IMR-90 (cell line): ENCODE measurements at regions not wholly inside any gene's neighbourhood (a gene's known extent, or its start where the extent isn't known, plus 50 kb on each side); places are given as distances from the start of the nearest gene placed in this dataset.

Source experiments
- ATAC-seq: fragments of 200-7000 bp; cut with Tn5 transposase; 2 replicates; pipeline ENCODE4 v1.9.1; 2020; ENCODE audit warnings: low read depth, mild to moderate bottlenecking, moderate library complexity
- BruUV-seq: library from RNA; stranded (reverse); fragments of 400-500 nt; replicated peaks from 2 replicates; lab custom pipeline; 2021; lab: Mats Ljungman, UMichigan
- CTCF ChIA-PET: fragments of 300-600 bp; formaldehyde crosslinking; extraction: SDS; loops from one replicate; lab custom pipeline; 2021; ENCODE audit warnings: antibody characterized with exemption; lab: Yijun Ruan, JAX
- POLR2A ChIA-PET: fragments of 300-600 bp; sonication (Branson Sonifier 250); formaldehyde crosslinking; loops from one replicate; lab custom pipeline; 2022; ENCODE audit warnings: antibody characterized with exemption; ENCODE audit not compliant: unreplicated experiment; lab: Charles Lee
- DNase-seq: peaks from one replicate; pipeline ENCODE4 v3.0.0; 2013
- H2AFZ ChIP-seq: replicated peaks from 2 replicates; pipeline ENCODE3; 2013; ENCODE audit warnings: low read length, mild to moderate bottlenecking; ENCODE audit not compliant: poor library complexity
- H2AK5ac ChIP-seq: 2 replicates; pipeline ENCODE4 v1.6.1; 2013; ENCODE audit warnings: low read depth, low read length, inconsistent platforms
- H2AK9ac ChIP-seq: replicated peaks from 2 replicates; pipeline ENCODE3; 2013; ENCODE audit warnings: mild to moderate bottlenecking, low read depth, low read length, moderate library complexity; ENCODE audit not compliant: poor library complexity
- H2BK120ac ChIP-seq: 2 replicates; pipeline ENCODE4 v1.6.1; 2013; ENCODE audit warnings: low read depth, low read length, inconsistent platforms
- H2BK15ac ChIP-seq: 3 replicates; pipeline ENCODE4 v1.6.1; 2013; ENCODE audit warnings: low read depth, low read length, inconsistent platforms
- H2BK20ac ChIP-seq: 2 replicates; pipeline ENCODE4 v1.6.1; 2013; ENCODE audit warnings: low read depth, mild to moderate bottlenecking, inconsistent platforms, low read length, moderate library complexity
- H2BK5ac ChIP-seq: 2 replicates; pipeline ENCODE4 v1.6.1; 2013; ENCODE audit warnings: mild to moderate bottlenecking, low read depth, low read length, inconsistent platforms; ENCODE audit not compliant: poor library complexity, severe bottlenecking
- H3K14ac ChIP-seq: replicated peaks from 2 replicates; pipeline ENCODE4 v1.6.1; 2013; ENCODE audit warnings: low read depth, low read length, inconsistent platforms
- H3K18ac ChIP-seq: 2 replicates; pipeline ENCODE4 v1.6.1; 2013; ENCODE audit warnings: low read depth, low read length, control low read depth
- H3K23ac ChIP-seq: 2 replicates; pipeline ENCODE4 v1.6.1; 2013; ENCODE audit warnings: low read depth, low read length, inconsistent platforms
- H3K27ac ChIP-seq: 2 replicates; pipeline ENCODE4 v1.5.1; 2013; ENCODE audit warnings: mild to moderate bottlenecking, control low read depth, low read length; ENCODE audit not compliant: insufficient read depth
- H3K27me3 ChIP-seq: 2 replicates; pipeline ENCODE4 v1.6.1; 2013; ENCODE audit warnings: low read length; ENCODE audit not compliant: control insufficient read depth, insufficient read depth
- H3K36me3 ChIP-seq: 2 replicates; pipeline ENCODE4 v1.6.1; 2013; ENCODE audit warnings: low read length, mixed read lengths; ENCODE audit not compliant: control insufficient read depth, insufficient read depth
- H3K4ac ChIP-seq: 2 replicates; pipeline ENCODE4 v1.6.1; 2013; ENCODE audit warnings: low read depth, low read length, inconsistent platforms
- H3K4me1 ChIP-seq: 2 replicates; pipeline ENCODE4 v1.6.1; 2013; ENCODE audit warnings: low read length, mixed read lengths; ENCODE audit not compliant: control insufficient read depth, insufficient read depth
- H3K4me2 ChIP-seq: 2 replicates; pipeline ENCODE4 v1.6.1; 2013; ENCODE audit warnings: low read depth, mild to moderate bottlenecking, control low read depth, low read length, moderate library complexity
- H3K4me3 ChIP-seq: 2 replicates; pipeline ENCODE4 v1.5.1; 2013; ENCODE audit warnings: low read depth, mild to moderate bottlenecking, control low read depth, low read length, moderate library complexity; ENCODE audit not compliant: insufficient read depth
- H3K56ac ChIP-seq: 2 replicates; pipeline ENCODE4 v1.6.1; 2013; ENCODE audit warnings: low read length, inconsistent platforms; ENCODE audit not compliant: insufficient read depth; ENCODE audit errors: extremely low read depth
- H3K79me1 ChIP-seq, 2 experiments: 2 replicates each; pipeline ENCODE4 v1.6.1; 2013; ENCODE audit warnings: low read length in 2 of 2, inconsistent platforms in 1 of 2, low read depth in 1 of 2
- H3K9ac ChIP-seq: 2 replicates; pipeline ENCODE4 v1.6.1; 2013; ENCODE audit warnings: low read depth, low read length, control low read depth
- H3K9me1 ChIP-seq: 2 replicates; pipeline ENCODE4 v1.6.1; 2013; ENCODE audit warnings: low read length, inconsistent platforms; ENCODE audit not compliant: insufficient read depth
- H3K9me3 ChIP-seq: 2 replicates; pipeline ENCODE4 v1.6.1; 2013; ENCODE audit warnings: low read length; ENCODE audit not compliant: control insufficient read depth, insufficient read depth
- H4K20me1 ChIP-seq: 2 replicates; pipeline ENCODE4 v1.6.1; 2013; ENCODE audit warnings: low read length, inconsistent platforms; ENCODE audit not compliant: insufficient read depth
- H4K5ac ChIP-seq: 2 replicates; pipeline ENCODE4 v1.6.1; 2013; ENCODE audit warnings: mild to moderate bottlenecking, low read depth, low read length, control low read depth
- H4K8ac ChIP-seq, 2 experiments: 2 replicates each; pipeline ENCODE4 v1.6.1; 2013; ENCODE audit warnings: low read depth in 2 of 2, low read length in 2 of 2, control low read depth in 1 of 2, inconsistent platforms in 1 of 2
- H4K91ac ChIP-seq: 2 replicates; pipeline ENCODE4 v1.6.1; 2013; ENCODE audit warnings: low read depth, low read length, inconsistent platforms; ENCODE audit not compliant: insufficient read depth
- BHLHE40 ChIP-seq: fragments of 150-350 bp; IDR thresholded peaks from 2 replicates; pipeline ENCODE4 v1.6.1; 2016; ENCODE audit warnings: mild to moderate bottlenecking, low read depth, low read length
- CEBPB ChIP-seq: IDR thresholded peaks from 2 replicates; pipeline ENCODE4 v1.6.1; 2012; ENCODE audit warnings: low read depth, low read length, improper control_type of control experiment
- CHD1 ChIP-seq: IDR thresholded peaks from 2 replicates; pipeline ENCODE4 v1.6.1; 2012; ENCODE audit warnings: low read depth, low read length, improper control_type of control experiment
- FOS ChIP-seq: fragments of 150-350 bp; IDR thresholded peaks from 2 replicates; pipeline ENCODE4 v1.6.1; 2016; ENCODE audit warnings: low read depth, low read length
- MAFK ChIP-seq: IDR thresholded peaks from 2 replicates; pipeline ENCODE4 v1.6.1; 2012; ENCODE audit warnings: low read depth, low read length, improper control_type of control experiment
- MAZ ChIP-seq: IDR thresholded peaks from 2 replicates; pipeline ENCODE4 v1.6.1; 2012; ENCODE audit warnings: low read depth, mild to moderate bottlenecking, low read length, improper control_type of control experiment, moderate library complexity, borderline replicate concordance
- MXI1 ChIP-seq: IDR thresholded peaks from 2 replicates; pipeline ENCODE4 v1.6.1; 2012; ENCODE audit warnings: low read depth, mild to moderate bottlenecking, low read length, moderate library complexity, borderline replicate concordance
- NFE2L2 ChIP-seq: fragments of 150-350 bp; IDR thresholded peaks from 2 replicates; pipeline ENCODE4 v1.6.1; 2016; ENCODE audit warnings: low read depth, mild to moderate bottlenecking, low read length
- POLR2A ChIP-seq: IDR thresholded peaks from 2 replicates; pipeline ENCODE4 v1.6.1; 2012; ENCODE audit warnings: mild to moderate bottlenecking, low read depth, low read length
- RAD21 ChIP-seq: IDR thresholded peaks from 2 replicates; pipeline ENCODE4 v1.6.1; 2012; ENCODE audit warnings: low read length, improper control_type of control experiment
- RCOR1 ChIP-seq: IDR thresholded peaks from 2 replicates; pipeline ENCODE4 v1.6.1; 2012; ENCODE audit warnings: mild to moderate bottlenecking, low read length, improper control_type of control experiment; ENCODE audit not compliant: insufficient replicate concordance
- RFX5 ChIP-seq: IDR thresholded peaks from 2 replicates; pipeline ENCODE4 v1.8.0; 2012; ENCODE audit warnings: low read depth, mild to moderate bottlenecking, low read length, moderate library complexity
- SMC3 ChIP-seq: fragments of 150-350 bp; IDR thresholded peaks from 2 replicates; pipeline ENCODE4 v1.6.1; 2016; ENCODE audit warnings: low read depth, mild to moderate bottlenecking, antibody characterized with exemption, low read length, moderate library complexity
- WGBS, 2 experiments: methylation state at CpG; one replicate each; pipeline versions ENCODE4 v1.1.5 to v1.1.7; 2013; ENCODE audit warnings: missing lambda C conversion rate in 2 of 2; ENCODE audit not compliant: insufficient read length in 1 of 2; ENCODE audit errors: extremely low coverage in 2 of 2; 5-methylcytosine and 5-hydroxymethylcytosine counted together
- dilution Hi-C: fragments of 300-500 bp; cut with HindIII; formaldehyde crosslinking; loops from one replicate; pipeline ENCODE4 v1.14.3; 2018; ENCODE audit warnings: low sequenced_read_pairs; ENCODE audit not compliant: unreplicated experiment
- in situ Hi-C: fragments of 300-500 bp; cut with MboI; formaldehyde crosslinking; loops from 3 replicates; pipeline ENCODE4 v1.14.3; 2019; ENCODE audit warnings: low sequenced_read_pairs, inconsistent platforms, mixed read lengths
- intact Hi-C: fragments of 100-400 bp; cut with micrococcal nuclease; formaldehyde crosslinking; loops from 2 replicates; pipeline ENCODE4 v1.10.0; 2022
- TF ChIP-seq, protein P1 (sequence below): fragments of 150-350 bp; IDR thresholded peaks from 2 replicates; pipeline ENCODE4 v1.6.1; 2017; ENCODE audit warnings: mild to moderate bottlenecking, antibody characterized with exemption, low read length, low read depth
- TF ChIP-seq, protein P2 (sequence below): fragments of 150-350 bp; IDR thresholded peaks from 2 replicates; pipeline ENCODE4 v1.6.1; 2016; ENCODE audit warnings: low read depth, mild to moderate bottlenecking, low read length, moderate library complexity, borderline replicate concordance
- TF ChIP-seq, protein P3 (sequence below): conservative IDR thresholded peaks from 2 replicates; pipeline ENCODE4 v1.5.1; 2012; ENCODE audit warnings: mild to moderate bottlenecking, low read depth, low read length, improper control_type of control experiment

DNA sequence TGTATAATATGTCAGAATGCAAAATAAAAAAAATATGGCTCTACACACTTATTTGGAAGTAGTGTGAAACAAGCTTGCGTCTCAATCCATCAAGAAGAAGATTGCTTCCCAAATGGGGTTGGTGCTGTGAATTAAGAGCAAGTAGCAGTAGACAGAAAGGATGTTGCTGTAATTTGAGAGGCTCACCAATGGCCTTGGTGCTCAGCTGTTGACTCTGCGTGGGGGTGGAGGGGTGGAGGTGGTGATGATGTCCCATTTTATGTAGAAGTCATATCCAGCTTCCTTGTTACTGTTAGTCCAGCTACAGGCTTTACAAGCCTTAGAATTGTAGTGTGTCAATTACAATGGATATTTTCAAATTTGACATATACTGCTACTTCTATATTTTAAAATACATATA is 223.4 kb upstream of the RND3 start:
- Histone ChIP-seq H4K20me1 (no peaks in the 10 kb centered on the region), H3K36me3 (no peaks in the 10 kb centered on the region), H3K14ac (no peak overlapping the region), H2BK5ac (no peak overlapping the region), H3K9ac (no peak overlapping the region), H3K4ac (no peak overlapping the region), H3K9me3 (no peaks in the 10 kb centered on the region), H4K5ac (no peak overlapping the region), H4K91ac (no peak overlapping the region), H2BK20ac (no peak overlapping the region), H3K56ac (no peak overlapping the region), H3K18ac (no peak overlapping the region), H3K79me1 (no peaks in the 10 kb centered on the region), H2AK9ac (no peak overlapping the region), H3K4me2 (no peak overlapping the region), H2AFZ (no peak overlapping the region), H3K4me3 (no peak overlapping the region), H3K4me1 (peaks cover 3% of the 10 kb centered on the region; the same call in 1 of the 2 replicates), H2BK120ac (no peak overlapping the region), H3K27ac (no peak overlapping the region), H2AK5ac (no peak overlapping the region), H3K27me3 (no peaks in the 10 kb centered on the region), H2BK15ac (no peak overlapping the region), H3K9me1 (no peaks in the 10 kb centered on the region; the same call in 1 of the 2 replicates), H4K8ac (no peak overlapping the region), H3K23ac (no peak overlapping the region)
- no peak for TF ChIP-seq MXI1
- no peak for TF ChIP-seq NFE2L2
- TF ChIP-seq MAZ, result no peak
- TF ChIP-seq FOS, result no peak
- TF ChIP-seq RFX5, result no peak
- TF ChIP-seq CEBPB, result no peak
- TF ChIP-seq, protein P1, sequence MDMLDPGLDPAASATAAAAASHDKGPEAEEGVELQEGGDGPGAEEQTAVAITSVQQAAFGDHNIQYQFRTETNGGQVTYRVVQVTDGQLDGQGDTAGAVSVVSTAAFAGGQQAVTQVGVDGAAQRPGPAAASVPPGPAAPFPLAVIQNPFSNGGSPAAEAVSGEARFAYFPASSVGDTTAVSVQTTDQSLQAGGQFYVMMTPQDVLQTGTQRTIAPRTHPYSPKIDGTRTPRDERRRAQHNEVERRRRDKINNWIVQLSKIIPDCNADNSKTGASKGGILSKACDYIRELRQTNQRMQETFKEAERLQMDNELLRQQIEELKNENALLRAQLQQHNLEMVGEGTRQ, result no peak
- TF ChIP-seq RCOR1, result no peak
- no peak for TF ChIP-seq RAD21
- no peak for TF ChIP-seq BHLHE40
- no peak for TF ChIP-seq POLR2A
- TF ChIP-seq, protein P2, sequence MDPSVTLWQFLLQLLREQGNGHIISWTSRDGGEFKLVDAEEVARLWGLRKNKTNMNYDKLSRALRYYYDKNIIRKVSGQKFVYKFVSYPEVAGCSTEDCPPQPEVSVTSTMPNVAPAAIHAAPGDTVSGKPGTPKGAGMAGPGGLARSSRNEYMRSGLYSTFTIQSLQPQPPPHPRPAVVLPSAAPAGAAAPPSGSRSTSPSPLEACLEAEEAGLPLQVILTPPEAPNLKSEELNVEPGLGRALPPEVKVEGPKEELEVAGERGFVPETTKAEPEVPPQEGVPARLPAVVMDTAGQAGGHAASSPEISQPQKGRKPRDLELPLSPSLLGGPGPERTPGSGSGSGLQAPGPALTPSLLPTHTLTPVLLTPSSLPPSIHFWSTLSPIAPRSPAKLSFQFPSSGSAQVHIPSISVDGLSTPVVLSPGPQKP, result no peak
- no peak for TF ChIP-seq CHD1
- no peak for TF ChIP-seq SMC3
- TF ChIP-seq MAFK, result no peak
- TF ChIP-seq, protein P3, sequence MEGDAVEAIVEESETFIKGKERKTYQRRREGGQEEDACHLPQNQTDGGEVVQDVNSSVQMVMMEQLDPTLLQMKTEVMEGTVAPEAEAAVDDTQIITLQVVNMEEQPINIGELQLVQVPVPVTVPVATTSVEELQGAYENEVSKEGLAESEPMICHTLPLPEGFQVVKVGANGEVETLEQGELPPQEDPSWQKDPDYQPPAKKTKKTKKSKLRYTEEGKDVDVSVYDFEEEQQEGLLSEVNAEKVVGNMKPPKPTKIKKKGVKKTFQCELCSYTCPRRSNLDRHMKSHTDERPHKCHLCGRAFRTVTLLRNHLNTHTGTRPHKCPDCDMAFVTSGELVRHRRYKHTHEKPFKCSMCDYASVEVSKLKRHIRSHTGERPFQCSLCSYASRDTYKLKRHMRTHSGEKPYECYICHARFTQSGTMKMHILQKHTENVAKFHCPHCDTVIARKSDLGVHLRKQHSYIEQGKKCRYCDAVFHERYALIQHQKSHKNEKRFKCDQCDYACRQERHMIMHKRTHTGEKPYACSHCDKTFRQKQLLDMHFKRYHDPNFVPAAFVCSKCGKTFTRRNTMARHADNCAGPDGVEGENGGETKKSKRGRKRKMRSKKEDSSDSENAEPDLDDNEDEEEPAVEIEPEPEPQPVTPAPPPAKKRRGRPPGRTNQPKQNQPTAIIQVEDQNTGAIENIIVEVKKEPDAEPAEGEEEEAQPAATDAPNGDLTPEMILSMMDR, result no peak
- no TSS peak for BruUV-seq
- CTCF ChIA-PET, result no interaction called here
- in situ Hi-C loops (no loop called here), intact Hi-C loops (loop anchor here (10.0 kb wide), 1 partner anchor 324 kb away; no protein-coding TSS in a partner anchor), dilution Hi-C loops (no loop called here)
- ATAC-seq (no peak; the same call in 1 of the 2 replicates), DNase-seq (no peak)
- POLR2A ChIA-PET, result interaction anchor here (0.5 kb wide), 1 partner anchor 21 kb away, joined by 4 read pairs; no protein-coding TSS in a partner anchor
- no CpG with 5 or more reads among the region's 2 CpGs for WGBS, 2 experiments
